H1 (cell line): ENCODE measurements at regions not wholly inside any gene's neighbourhood (a gene's known extent, or its start where the extent isn't known, plus 50 kb on each side); places are given as distances from the start of the nearest gene placed in this dataset.

Experiments used
- CTCF ChIA-PET: fragments of 300-600 bp; sonication (Branson Sonifier 250); formaldehyde crosslinking; loops from one replicate; lab custom pipeline; 2021; ENCODE audit not compliant: partially characterized antibody; lab: Charles Lee
- POLR2A ChIA-PET: fragments of 300-600 bp; sonication (Branson Sonifier 250); formaldehyde crosslinking; loops from one replicate; lab custom pipeline; 2021; ENCODE audit warnings: inconsistent platforms; ENCODE audit not compliant: partially characterized antibody; lab: Charles Lee
- DNase-seq, 2 experiments: peaks; one replicate each; pipeline versions ENCODE4 v3.0.0 to v3.0.0-alpha.2; 2010 to 2022; ENCODE audit warnings: low spot score in 2 of 2, low read depth in 1 of 2, mixed read lengths in 1 of 2
- FAIRE-seq: peaks from 2 replicates; lab custom pipeline; 2011; peaks lifted over from hg19 to GRCh38; lab: Jason Lieb, UNC
- H2AFZ ChIP-seq: 2 replicates; pipeline ENCODE4 v1.8.1; 2012; ENCODE audit warnings: low read length, inconsistent platforms
- H2AK5ac ChIP-seq: 2 replicates; pipeline ENCODE4 v1.6.1; 2013; ENCODE audit warnings: low read depth, low read length
- H2BK120ac ChIP-seq: replicated peaks from 2 replicates; pipeline ENCODE3; 2013; ENCODE audit warnings: low read depth, low read length, inconsistent platforms
- H2BK12ac ChIP-seq: 2 replicates; pipeline ENCODE4 v1.6.1; 2013; ENCODE audit warnings: low read depth, low read length
- H2BK15ac ChIP-seq: 2 replicates; pipeline ENCODE4 v1.6.1; 2013; ENCODE audit warnings: low read length
- H2BK20ac ChIP-seq: 2 replicates; pipeline ENCODE4 v1.6.1; 2013; ENCODE audit warnings: low read length
- H2BK5ac ChIP-seq: 2 replicates; pipeline ENCODE4 v1.6.1; 2013; ENCODE audit warnings: low read depth, low read length
- H3K14ac ChIP-seq: 2 replicates; pipeline ENCODE4 v1.6.1; 2013; ENCODE audit warnings: inconsistent platforms; ENCODE audit not compliant: insufficient read length
- H3K18ac ChIP-seq: 2 replicates; pipeline ENCODE4 v1.6.1; 2013; ENCODE audit warnings: low read length; ENCODE audit errors: extremely low read depth
- H3K23ac ChIP-seq: 2 replicates; pipeline ENCODE4 v1.6.1; 2013; ENCODE audit warnings: inconsistent platforms; ENCODE audit not compliant: insufficient read length
- H3K23me2 ChIP-seq: 2 replicates; pipeline ENCODE4 v1.6.1; 2013; ENCODE audit warnings: low read depth, low read length
- H3K27ac ChIP-seq: 2 replicates; pipeline ENCODE4 v1.6.1; 2011; ENCODE audit warnings: low read depth, low read length, inconsistent platforms
- H3K27me3 ChIP-seq, 4 experiments: replicated peaks in 1 of 4; 1 replicate in 1 of 4; 2 replicates in 3 of 4; pipeline versions ENCODE4 v1.6.1 to v1.8.1; 2011 to 2013; ENCODE audit warnings: low read length in 3 of 4, mild to moderate bottlenecking in 3 of 4, inconsistent platforms in 2 of 4, mixed read lengths in 2 of 4, moderate library complexity in 1 of 4; ENCODE audit not compliant: control insufficient read depth in 3 of 4, insufficient read depth in 3 of 4; ENCODE audit errors: extremely low read depth in 1 of 4
- H3K36me3 ChIP-seq, 4 experiments: 2 replicates each; pipeline versions ENCODE4 v1.6.1 to v1.8.1; 2011 to 2013; ENCODE audit warnings: mild to moderate bottlenecking in 4 of 4, low read length in 3 of 4, moderate library complexity in 2 of 4, control low read depth in 1 of 4, inconsistent platforms in 1 of 4; ENCODE audit not compliant: insufficient read depth in 4 of 4, control insufficient read depth in 2 of 4
- H3K4ac ChIP-seq: replicated peaks from 2 replicates; pipeline ENCODE3; 2013; ENCODE audit warnings: low read length, low read depth, mixed read lengths, inconsistent platforms; ENCODE audit not compliant: insufficient read length
- H3K4me1 ChIP-seq, 4 experiments: replicated peaks in 1 of 4; 1 replicate in 1 of 4; 2 replicates in 3 of 4; pipeline versions ENCODE4 v1.6.1 to v1.8.1; 2011 to 2013; ENCODE audit warnings: low read length in 3 of 4, inconsistent platforms in 2 of 4, mixed read lengths in 1 of 4; ENCODE audit not compliant: insufficient read depth in 4 of 4, control insufficient read depth in 3 of 4
- H3K4me2 ChIP-seq, 2 experiments: 2 replicates each; pipeline versions ENCODE4 v1.6.1 to v1.8.1; 2011 to 2013; ENCODE audit warnings: low read depth in 2 of 2, low read length in 2 of 2, control low read depth in 1 of 2, inconsistent platforms in 1 of 2, mild to moderate bottlenecking in 1 of 2; ENCODE audit not compliant: insufficient read depth in 1 of 2
- H3K4me3 ChIP-seq, 4 experiments: fragments of 200-600, 300-600 bp in 1 of 4; sonication (generic), shearing (Covaris generic), sonication (Bioruptor Twin) in 1 of 4; 2 replicates each; pipeline versions ENCODE4 v1.5.1 to v1.8.1; 2011 to 2016; ENCODE audit warnings: low read length in 4 of 4, low read depth in 3 of 4, control low read depth in 2 of 4, inconsistent platforms in 2 of 4, mild to moderate bottlenecking in 2 of 4, mixed read lengths in 1 of 4, moderate library complexity in 1 of 4; ENCODE audit not compliant: insufficient read depth in 2 of 4; ENCODE audit errors: extremely low read depth in 1 of 4
- H3K56ac ChIP-seq: replicated peaks from 2 replicates; pipeline ENCODE3; 2013; ENCODE audit warnings: low read depth, mild to moderate bottlenecking, mixed read lengths, low read length, inconsistent platforms; ENCODE audit not compliant: insufficient read length
- H3K79me1 ChIP-seq: 2 replicates; pipeline ENCODE4 v1.6.1; 2013; ENCODE audit warnings: low read depth, low read length, control low read depth
- H3K79me2 ChIP-seq, 2 experiments: 2 replicates each; pipeline versions ENCODE4 v1.6.1 to v1.8.1; 2012 to 2013; ENCODE audit warnings: low read length in 2 of 2, mild to moderate bottlenecking in 2 of 2, inconsistent platforms in 1 of 2; ENCODE audit not compliant: insufficient read depth in 2 of 2, control insufficient read depth in 1 of 2
- H3K9ac ChIP-seq, 4 experiments: replicated peaks in 1 of 4; 1 replicate in 1 of 4; 2 replicates in 3 of 4; pipeline versions ENCODE4 v1.6.1 to v1.8.1; 2011 to 2013; ENCODE audit warnings: low read depth in 3 of 4, low read length in 3 of 4, control low read depth in 2 of 4, mild to moderate bottlenecking in 2 of 4, moderate library complexity in 2 of 4, inconsistent platforms in 1 of 4; ENCODE audit errors: extremely low read depth in 1 of 4
- H3K9me3 ChIP-seq, 2 experiments: 2 replicates each; pipeline versions ENCODE4 v1.6.1 to v1.8.1; 2012 to 2013; ENCODE audit warnings: mild to moderate bottlenecking in 2 of 2, moderate library complexity in 2 of 2, control low read depth in 1 of 2, inconsistent platforms in 1 of 2, low read depth in 1 of 2, low read length in 1 of 2, mixed read lengths in 1 of 2; ENCODE audit not compliant: insufficient read depth in 2 of 2
- H4K20me1 ChIP-seq, 2 experiments: replicated peaks in 1 of 2; 2 replicates each; pipeline versions ENCODE3 to v1.8.1; 2011 to 2013; ENCODE audit warnings: inconsistent platforms in 2 of 2, low read length in 2 of 2, mild to moderate bottlenecking in 1 of 2; ENCODE audit not compliant: insufficient read depth in 2 of 2, control insufficient read depth in 1 of 2
- H4K5ac ChIP-seq: 2 replicates; pipeline ENCODE4 v1.6.1; 2013; ENCODE audit warnings: low read length, low read depth, mixed read lengths, inconsistent platforms; ENCODE audit not compliant: insufficient read length
- H4K8ac ChIP-seq: 2 replicates; pipeline ENCODE4 v1.8.0; 2013; ENCODE audit warnings: mild to moderate bottlenecking, moderate library complexity, low read length, inconsistent platforms; ENCODE audit not compliant: insufficient read depth; ENCODE audit errors: extremely low read depth
- H4K91ac ChIP-seq: replicated peaks from 2 replicates; pipeline ENCODE3; 2013; ENCODE audit warnings: low read length, mixed read lengths, inconsistent platforms; ENCODE audit not compliant: insufficient read length
- CBX5 ChIP-seq: fragments of 300-800, 300-1000 bp; sonication (generic); IDR thresholded peaks from 2 replicates; pipeline ENCODE4 v1.7.1; 2016; ENCODE audit warnings: antibody characterized with exemption, low read length, low read depth
- CBX8 ChIP-seq: fragments of 300-800, 300-1000 bp; sonication (generic); IDR thresholded peaks from 2 replicates; pipeline ENCODE4 v1.7.1; 2016; ENCODE audit warnings: low read depth, low read length, borderline replicate concordance
- CEBPB ChIP-seq: IDR thresholded peaks from 2 replicates; pipeline ENCODE4 v1.6.1; 2012; ENCODE audit warnings: low read depth, low read length
- CHD1 ChIP-seq: IDR thresholded peaks from 2 replicates; pipeline ENCODE4 v1.6.1; 2012; ENCODE audit warnings: low read depth, low read length, improper control_type of control experiment
- EZH2 ChIP-seq: fragments of 200-600 bp; sonication (generic); IDR thresholded peaks from 2 replicates; pipeline ENCODE4 v1.7.1; 2012; ENCODE audit warnings: low read depth, mild to moderate bottlenecking, moderate library complexity, low read length, inconsistent platforms; ENCODE audit not compliant: severe bottlenecking
- HDAC6 ChIP-seq: IDR thresholded peaks from one replicate; pipeline ENCODE4 v1.7.1; 2012; ENCODE audit warnings: low read depth, mild to moderate bottlenecking, inconsistent platforms, low read length, moderate library complexity
- JUND ChIP-seq: IDR thresholded peaks from 2 replicates; pipeline ENCODE4 v1.6.1; 2011; ENCODE audit warnings: mild to moderate bottlenecking, improper control_type of control experiment, low read length
- POLR2A ChIP-seq, 2 experiments: IDR thresholded peaks; 1 replicate in 1 of 2; 2 replicates in 1 of 2; pipeline ENCODE4 v1.6.1; 2011; ENCODE audit warnings: low read depth in 2 of 2, low read length in 2 of 2, mild to moderate bottlenecking in 2 of 2; ENCODE audit errors: control extremely low read depth in 1 of 2
- RXRA ChIP-seq: IDR thresholded peaks from 2 replicates; pipeline ENCODE4 v1.6.1; 2011; ENCODE audit warnings: low read depth, mild to moderate bottlenecking, low read length, moderate library complexity; ENCODE audit not compliant: insufficient read depth
- SAP30 ChIP-seq: fragments of 300-600 bp; sonication (generic); IDR thresholded peaks from 2 replicates; pipeline ENCODE4 v1.7.1; 2012; ENCODE audit warnings: low read length, moderate library complexity, mild to moderate bottlenecking, inconsistent platforms; ENCODE audit not compliant: insufficient read depth, insufficient replicate concordance
- TBP ChIP-seq: IDR thresholded peaks from 2 replicates; pipeline ENCODE4 v1.6.1; 2011; ENCODE audit warnings: low read depth, low read length, improper control_type of control experiment
- TCF12 ChIP-seq: IDR thresholded peaks from 2 replicates; pipeline ENCODE4 v1.6.1; 2011; ENCODE audit warnings: low read depth, mild to moderate bottlenecking, low read length
- WGBS, 2 experiments: shearing (Covaris generic) in 1 of 2; methylation state at CpG; one replicate each; pipeline versions ENCODE4 v1.1.6 to v1.1.7; 2013 to 2015; ENCODE audit warnings: low lambda C conversion rate in 2 of 2, mixed read lengths in 2 of 2, inconsistent platforms in 1 of 2, low coverage in 1 of 2, missing lambda C conversion rate in 1 of 2; ENCODE audit not compliant: insufficient replicate concordance in 2 of 2, insufficient coverage in 1 of 2, insufficient read length in 1 of 2; ENCODE audit errors: extremely low coverage in 1 of 2, missing lambda C conversion rate in 1 of 2; 5-methylcytosine and 5-hydroxymethylcytosine counted together
- TF ChIP-seq, protein P1 (sequence below): IDR thresholded peaks from 2 replicates; pipeline ENCODE4 v1.6.1; 2011; ENCODE audit warnings: low read depth, mild to moderate bottlenecking, low read length; ENCODE audit not compliant: insufficient read depth

- H2BK120ac ChIP-seq, result no peak overlapping the region
- no peak overlapping the region for H3K4me3 ChIP-seq
- H3K14ac ChIP-seq, result no peak overlapping the region
- no peak overlapping the region for H3K27ac ChIP-seq
- H3K27me3 ChIP-seq, result no peaks in the 10 kb centered on the region; a peak in 1 of 7 replicates
- H3K4me1 ChIP-seq, result no peaks in the 10 kb centered on the region
- no peak overlapping the region for H3K4me2 ChIP-seq
- WGBS, 2 experiments, result 86% methylated on average over 10 of the region's 10 CpGs; no CpG with 5 or more reads in 1 of the 2 experiments
- H3K4ac ChIP-seq, result no peak overlapping the region
- no peaks in the 10 kb centered on the region for H3K23me2 ChIP-seq
- no peak overlapping the region for H2AFZ ChIP-seq
- H4K91ac ChIP-seq, result no peak overlapping the region
- no peak overlapping the region for H2AK5ac ChIP-seq
- no peak overlapping the region; the same call in 1 of the 2 replicates for H2BK15ac ChIP-seq
- no peak overlapping the region for H3K56ac ChIP-seq
- FAIRE-seq (no peak), DNase-seq (no peak)
- H3K23ac ChIP-seq, result no peak overlapping the region
- no peaks in the 10 kb centered on the region for H3K79me2 ChIP-seq
- no peak overlapping the region for H2BK12ac ChIP-seq
- H4K20me1 ChIP-seq, result no peaks in the 10 kb centered on the region
- ChIA-PET POLR2A (no interaction called here), CTCF (interaction anchor here (1.2 to 12.6 kb wide), 6 partner anchors 10 to 88 kb away, joined by 3 to 98 read pairs (median 8); no protein-coding TSS in a partner anchor)
- H3K36me3 ChIP-seq, result no peaks in the 10 kb centered on the region
- H3K9ac ChIP-seq, result no peak overlapping the region
- no peak overlapping the region; the same call in 1 of the 2 replicates for H2BK5ac ChIP-seq
- no peak overlapping the region for H4K8ac ChIP-seq
- H4K5ac ChIP-seq, result no peak overlapping the region
- no peaks in the 10 kb centered on the region for H3K9me3 ChIP-seq
- no peaks in the 10 kb centered on the region for H3K79me1 ChIP-seq
- H2BK20ac ChIP-seq, result no peak overlapping the region
- H3K18ac ChIP-seq, result no peak overlapping the region
- TF ChIP-seq CBX5 (no peak), TCF12 (no peak), CHD1 (no peak), SAP30 (no peak), TBP (no peak), POLR2A (IDR thresholded peaks at IDR 0.05; ENCODE audit: control extremely low read depth in 1 of 2, low read depth in 2 of 2, low read length in 2 of 2) (no peak), EZH2 (no peak), CEBPB (no peak), HDAC6 (no peak), RXRA (no peak), JUND (no peak), CBX8 (no peak)
- TF ChIP-seq, protein P1, sequence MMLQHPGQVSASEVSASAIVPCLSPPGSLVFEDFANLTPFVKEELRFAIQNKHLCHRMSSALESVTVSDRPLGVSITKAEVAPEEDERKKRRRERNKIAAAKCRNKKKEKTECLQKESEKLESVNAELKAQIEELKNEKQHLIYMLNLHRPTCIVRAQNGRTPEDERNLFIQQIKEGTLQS, result no peak
Measured at GRCh38 chr15:31465083-31465955, 138.7 kb downstream of the KLF13 start.
